H1 (cell line): ENCODE measurements at regions not wholly inside any gene's neighbourhood (a gene's known extent, or its start where the extent isn't known, plus 50 kb on each side); places are given as distances from the start of the nearest gene placed in this dataset.

Experiments
- CTCF ChIA-PET: fragments of 300-600 bp; sonication (Branson Sonifier 250); formaldehyde crosslinking; loops from one replicate; lab custom pipeline; 2021; ENCODE audit not compliant: partially characterized antibody; lab: Charles Lee
- POLR2A ChIA-PET: fragments of 300-600 bp; sonication (Branson Sonifier 250); formaldehyde crosslinking; loops from one replicate; lab custom pipeline; 2021; ENCODE audit warnings: inconsistent platforms; ENCODE audit not compliant: partially characterized antibody; lab: Charles Lee
- DNase-seq, 2 experiments: peaks; one replicate each; pipeline versions ENCODE4 v3.0.0 to v3.0.0-alpha.2; 2010 to 2022; ENCODE audit warnings: low spot score in 2 of 2, low read depth in 1 of 2, mixed read lengths in 1 of 2
- FAIRE-seq: peaks from 2 replicates; lab custom pipeline; 2011; peaks lifted over from hg19 to GRCh38; lab: Jason Lieb, UNC
- H2AFZ ChIP-seq: 2 replicates; pipeline ENCODE4 v1.8.1; 2012; ENCODE audit warnings: low read length, inconsistent platforms
- H2AK5ac ChIP-seq: 2 replicates; pipeline ENCODE4 v1.6.1; 2013; ENCODE audit warnings: low read depth, low read length
- H2BK120ac ChIP-seq: replicated peaks from 2 replicates; pipeline ENCODE3; 2013; ENCODE audit warnings: low read depth, low read length, inconsistent platforms
- H2BK12ac ChIP-seq: 2 replicates; pipeline ENCODE4 v1.6.1; 2013; ENCODE audit warnings: low read depth, low read length
- H2BK15ac ChIP-seq: 2 replicates; pipeline ENCODE4 v1.6.1; 2013; ENCODE audit warnings: low read length
- H2BK20ac ChIP-seq: 2 replicates; pipeline ENCODE4 v1.6.1; 2013; ENCODE audit warnings: low read length
- H2BK5ac ChIP-seq: 2 replicates; pipeline ENCODE4 v1.6.1; 2013; ENCODE audit warnings: low read depth, low read length
- H3K14ac ChIP-seq: 2 replicates; pipeline ENCODE4 v1.6.1; 2013; ENCODE audit warnings: inconsistent platforms; ENCODE audit not compliant: insufficient read length
- H3K18ac ChIP-seq: 2 replicates; pipeline ENCODE4 v1.6.1; 2013; ENCODE audit warnings: low read length; ENCODE audit errors: extremely low read depth
- H3K23ac ChIP-seq: 2 replicates; pipeline ENCODE4 v1.6.1; 2013; ENCODE audit warnings: inconsistent platforms; ENCODE audit not compliant: insufficient read length
- H3K23me2 ChIP-seq: 2 replicates; pipeline ENCODE4 v1.6.1; 2013; ENCODE audit warnings: low read depth, low read length
- H3K27ac ChIP-seq: 2 replicates; pipeline ENCODE4 v1.6.1; 2011; ENCODE audit warnings: low read depth, low read length, inconsistent platforms
- H3K27me3 ChIP-seq, 4 experiments: replicated peaks in 1 of 4; 1 replicate in 1 of 4; 2 replicates in 3 of 4; pipeline versions ENCODE4 v1.6.1 to v1.8.1; 2011 to 2013; ENCODE audit warnings: low read length in 3 of 4, mild to moderate bottlenecking in 3 of 4, inconsistent platforms in 2 of 4, mixed read lengths in 2 of 4, moderate library complexity in 1 of 4; ENCODE audit not compliant: control insufficient read depth in 3 of 4, insufficient read depth in 3 of 4; ENCODE audit errors: extremely low read depth in 1 of 4
- H3K36me3 ChIP-seq, 4 experiments: 2 replicates each; pipeline versions ENCODE4 v1.6.1 to v1.8.1; 2011 to 2013; ENCODE audit warnings: mild to moderate bottlenecking in 4 of 4, low read length in 3 of 4, moderate library complexity in 2 of 4, control low read depth in 1 of 4, inconsistent platforms in 1 of 4; ENCODE audit not compliant: insufficient read depth in 4 of 4, control insufficient read depth in 2 of 4
- H3K4ac ChIP-seq: replicated peaks from 2 replicates; pipeline ENCODE3; 2013; ENCODE audit warnings: low read length, low read depth, mixed read lengths, inconsistent platforms; ENCODE audit not compliant: insufficient read length
- H3K4me1 ChIP-seq, 4 experiments: replicated peaks in 1 of 4; 1 replicate in 1 of 4; 2 replicates in 3 of 4; pipeline versions ENCODE4 v1.6.1 to v1.8.1; 2011 to 2013; ENCODE audit warnings: low read length in 3 of 4, inconsistent platforms in 2 of 4, mixed read lengths in 1 of 4; ENCODE audit not compliant: insufficient read depth in 4 of 4, control insufficient read depth in 3 of 4
- H3K4me2 ChIP-seq, 2 experiments: 2 replicates each; pipeline versions ENCODE4 v1.6.1 to v1.8.1; 2011 to 2013; ENCODE audit warnings: low read depth in 2 of 2, low read length in 2 of 2, control low read depth in 1 of 2, inconsistent platforms in 1 of 2, mild to moderate bottlenecking in 1 of 2; ENCODE audit not compliant: insufficient read depth in 1 of 2
- H3K4me3 ChIP-seq, 4 experiments: fragments of 200-600, 300-600 bp in 1 of 4; sonication (generic), shearing (Covaris generic), sonication (Bioruptor Twin) in 1 of 4; 2 replicates each; pipeline versions ENCODE4 v1.5.1 to v1.8.1; 2011 to 2016; ENCODE audit warnings: low read length in 4 of 4, low read depth in 3 of 4, control low read depth in 2 of 4, inconsistent platforms in 2 of 4, mild to moderate bottlenecking in 2 of 4, mixed read lengths in 1 of 4, moderate library complexity in 1 of 4; ENCODE audit not compliant: insufficient read depth in 2 of 4; ENCODE audit errors: extremely low read depth in 1 of 4
- H3K56ac ChIP-seq: replicated peaks from 2 replicates; pipeline ENCODE3; 2013; ENCODE audit warnings: low read depth, mild to moderate bottlenecking, mixed read lengths, low read length, inconsistent platforms; ENCODE audit not compliant: insufficient read length
- H3K79me1 ChIP-seq: 2 replicates; pipeline ENCODE4 v1.6.1; 2013; ENCODE audit warnings: low read depth, low read length, control low read depth
- H3K79me2 ChIP-seq, 2 experiments: 2 replicates each; pipeline versions ENCODE4 v1.6.1 to v1.8.1; 2012 to 2013; ENCODE audit warnings: low read length in 2 of 2, mild to moderate bottlenecking in 2 of 2, inconsistent platforms in 1 of 2; ENCODE audit not compliant: insufficient read depth in 2 of 2, control insufficient read depth in 1 of 2
- H3K9ac ChIP-seq, 4 experiments: replicated peaks in 1 of 4; 1 replicate in 1 of 4; 2 replicates in 3 of 4; pipeline versions ENCODE4 v1.6.1 to v1.8.1; 2011 to 2013; ENCODE audit warnings: low read depth in 3 of 4, low read length in 3 of 4, control low read depth in 2 of 4, mild to moderate bottlenecking in 2 of 4, moderate library complexity in 2 of 4, inconsistent platforms in 1 of 4; ENCODE audit errors: extremely low read depth in 1 of 4
- H3K9me3 ChIP-seq, 2 experiments: 2 replicates each; pipeline versions ENCODE4 v1.6.1 to v1.8.1; 2012 to 2013; ENCODE audit warnings: mild to moderate bottlenecking in 2 of 2, moderate library complexity in 2 of 2, control low read depth in 1 of 2, inconsistent platforms in 1 of 2, low read depth in 1 of 2, low read length in 1 of 2, mixed read lengths in 1 of 2; ENCODE audit not compliant: insufficient read depth in 2 of 2
- H4K20me1 ChIP-seq, 2 experiments: replicated peaks in 1 of 2; 2 replicates each; pipeline versions ENCODE3 to v1.8.1; 2011 to 2013; ENCODE audit warnings: inconsistent platforms in 2 of 2, low read length in 2 of 2, mild to moderate bottlenecking in 1 of 2; ENCODE audit not compliant: insufficient read depth in 2 of 2, control insufficient read depth in 1 of 2
- H4K5ac ChIP-seq: 2 replicates; pipeline ENCODE4 v1.6.1; 2013; ENCODE audit warnings: low read length, low read depth, mixed read lengths, inconsistent platforms; ENCODE audit not compliant: insufficient read length
- H4K8ac ChIP-seq: 2 replicates; pipeline ENCODE4 v1.8.0; 2013; ENCODE audit warnings: mild to moderate bottlenecking, moderate library complexity, low read length, inconsistent platforms; ENCODE audit not compliant: insufficient read depth; ENCODE audit errors: extremely low read depth
- H4K91ac ChIP-seq: replicated peaks from 2 replicates; pipeline ENCODE3; 2013; ENCODE audit warnings: low read length, mixed read lengths, inconsistent platforms; ENCODE audit not compliant: insufficient read length
- BCL11A ChIP-seq, 2 experiments: IDR thresholded peaks; one replicate each; pipeline ENCODE4 v1.6.1; 2011; ENCODE audit warnings: low read depth in 2 of 2, low read length in 2 of 2, mild to moderate bottlenecking in 2 of 2
- CBX5 ChIP-seq: fragments of 300-800, 300-1000 bp; sonication (generic); IDR thresholded peaks from 2 replicates; pipeline ENCODE4 v1.7.1; 2016; ENCODE audit warnings: antibody characterized with exemption, low read length, low read depth
- CBX8 ChIP-seq: fragments of 300-800, 300-1000 bp; sonication (generic); IDR thresholded peaks from 2 replicates; pipeline ENCODE4 v1.7.1; 2016; ENCODE audit warnings: low read depth, low read length, borderline replicate concordance
- CEBPB ChIP-seq: IDR thresholded peaks from 2 replicates; pipeline ENCODE4 v1.6.1; 2012; ENCODE audit warnings: low read depth, low read length
- GABPA ChIP-seq: IDR thresholded peaks from 2 replicates; pipeline ENCODE4 v1.6.1; 2011; ENCODE audit warnings: mild to moderate bottlenecking, low read length, moderate library complexity, borderline replicate concordance; ENCODE audit not compliant: insufficient read depth
- JUN ChIP-seq: IDR thresholded peaks from 2 replicates; pipeline ENCODE4 v1.6.1; 2011; ENCODE audit warnings: low read depth, mild to moderate bottlenecking, improper control_type of control experiment, low read length
- KDM4A ChIP-seq: IDR thresholded peaks from one replicate; pipeline ENCODE4 v1.7.1; 2012; ENCODE audit warnings: low read depth, mild to moderate bottlenecking, moderate library complexity, low read length, inconsistent platforms; ENCODE audit not compliant: severe bottlenecking
- POLR2AphosphoS5 ChIP-seq: IDR thresholded peaks from 2 replicates; pipeline ENCODE4 v1.6.1; 2011; ENCODE audit warnings: low read depth, low read length
- SIX5 ChIP-seq: IDR thresholded peaks from 2 replicates; pipeline ENCODE4 v1.6.1; 2011; ENCODE audit warnings: mild to moderate bottlenecking, low read depth, low read length
- SRF ChIP-seq: IDR thresholded peaks from 2 replicates; pipeline ENCODE4 v1.6.1; 2011; ENCODE audit warnings: mild to moderate bottlenecking, low read depth, low read length, moderate library complexity
- TEAD4 ChIP-seq: IDR thresholded peaks from 2 replicates; pipeline ENCODE4 v1.6.1; 2012; ENCODE audit warnings: low read depth, low read length, inconsistent platforms, mixed read lengths
- WGBS, 2 experiments: shearing (Covaris generic) in 1 of 2; methylation state at CpG; one replicate each; pipeline versions ENCODE4 v1.1.6 to v1.1.7; 2013 to 2015; ENCODE audit warnings: low lambda C conversion rate in 2 of 2, mixed read lengths in 2 of 2, inconsistent platforms in 1 of 2, low coverage in 1 of 2, missing lambda C conversion rate in 1 of 2; ENCODE audit not compliant: insufficient replicate concordance in 2 of 2, insufficient coverage in 1 of 2, insufficient read length in 1 of 2; ENCODE audit errors: extremely low coverage in 1 of 2, missing lambda C conversion rate in 1 of 2; 5-methylcytosine and 5-hydroxymethylcytosine counted together
- TF ChIP-seq, protein P1 (sequence below): IDR thresholded peaks from 2 replicates; pipeline ENCODE4 v1.6.1; 2012; ENCODE audit warnings: inconsistent platforms
- TF ChIP-seq, protein P2 (sequence below): IDR thresholded peaks from 2 replicates; pipeline ENCODE4 v1.6.1; 2011; ENCODE audit warnings: low read length, improper control_type of control experiment

DNA sequence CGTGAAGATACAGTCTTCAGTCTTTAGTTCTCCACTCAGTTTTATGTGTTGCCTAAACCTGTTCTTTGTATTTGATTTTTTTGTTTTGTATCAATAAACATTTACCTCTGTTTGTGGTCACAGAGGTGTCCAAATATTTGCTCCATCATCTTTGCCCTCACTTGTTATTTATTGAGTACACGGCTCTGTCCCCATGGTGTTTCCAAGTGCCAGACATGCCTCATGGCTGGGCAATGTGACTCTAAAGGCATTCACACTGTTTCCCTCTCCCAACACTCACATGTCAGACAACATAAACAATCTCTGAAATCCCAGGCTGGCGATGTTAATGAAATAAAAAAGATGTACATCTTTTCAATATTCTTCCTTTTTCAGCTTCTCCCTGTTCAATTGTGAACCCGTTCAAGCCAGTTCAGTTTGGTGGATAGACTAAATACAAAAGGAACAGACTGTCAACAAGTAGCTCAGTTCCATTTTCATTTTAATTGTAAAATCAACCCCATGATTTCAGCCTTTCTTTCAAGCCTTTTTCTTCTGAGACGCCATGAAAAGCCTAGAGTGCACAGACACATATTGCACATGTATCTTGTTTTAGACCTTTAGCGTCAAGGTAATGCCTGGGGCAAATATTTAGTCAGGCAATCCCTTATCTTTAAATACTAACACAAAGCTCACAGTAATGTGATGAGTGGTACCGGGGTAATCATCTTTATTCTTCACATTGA lies 680.7 kb downstream of the GALC start:
- H3K23ac ChIP-seq: no peak overlapping the region
- no peak overlapping the region for H4K8ac ChIP-seq
- no peak overlapping the region for H2BK120ac ChIP-seq
- no peaks in the 10 kb centered on the region for H3K79me1 ChIP-seq
- H3K4me2 ChIP-seq: no peak overlapping the region
- WGBS, 2 experiments: 92% methylated on average over 7 of the region's 7 CpGs; no CpG with 5 or more reads in 1 of the 2 experiments
- no peak overlapping the region for H3K56ac ChIP-seq
- no peak overlapping the region for H3K18ac ChIP-seq
- H2BK5ac ChIP-seq: no peak overlapping the region
- H3K9me3 ChIP-seq: no peaks in the 10 kb centered on the region
- no peak overlapping the region for H2BK15ac ChIP-seq
- no peaks in the 10 kb centered on the region for H4K20me1 ChIP-seq
- FAIRE-seq (no peak), DNase-seq (no peak)
- no peak overlapping the region for H3K14ac ChIP-seq
- POLR2A ChIA-PET: no interaction called here
- no peak overlapping the region for H4K91ac ChIP-seq
- H3K4me3 ChIP-seq: no peak overlapping the region
- no peak overlapping the region for H2BK20ac ChIP-seq
- no peak overlapping the region for H2AK5ac ChIP-seq
- no peak overlapping the region for H2AFZ ChIP-seq
- no peak overlapping the region for H3K9ac ChIP-seq
- H3K4ac ChIP-seq: no peak overlapping the region
- no peak overlapping the region for H3K27ac ChIP-seq
- H4K5ac ChIP-seq: no peak overlapping the region
- no peaks in the 10 kb centered on the region for H3K4me1 ChIP-seq
- H3K36me3 ChIP-seq: no peaks in the 10 kb centered on the region
- no peaks in the 10 kb centered on the region for H3K79me2 ChIP-seq
- no peaks in the 10 kb centered on the region for H3K27me3 ChIP-seq
- H3K23me2 ChIP-seq: no peaks in the 10 kb centered on the region
- no peak overlapping the region for H2BK12ac ChIP-seq
- CTCF ChIA-PET: interaction anchor here (1.2 kb wide), 1 partner anchor 317 kb away, joined by 3 read pairs; no protein-coding TSS in a partner anchor
- TF ChIP-seq CBX8 (no peak), CEBPB (no peak), POLR2AphosphoS5 (no peak), CBX5 (no peak), GABPA (no peak), SIX5 (no peak), SRF (no peak), JUN (no peak), BCL11A (IDR thresholded peaks at IDR 0.05; ENCODE audit: low read depth in 2 of 2, low read length in 2 of 2) (no peak), TEAD4 (no peak), KDM4A (no peak)
- TF ChIP-seq, protein P1, sequence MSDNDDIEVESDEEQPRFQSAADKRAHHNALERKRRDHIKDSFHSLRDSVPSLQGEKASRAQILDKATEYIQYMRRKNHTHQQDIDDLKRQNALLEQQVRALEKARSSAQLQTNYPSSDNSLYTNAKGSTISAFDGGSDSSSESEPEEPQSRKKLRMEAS: no peak
- TF ChIP-seq, protein P2, sequence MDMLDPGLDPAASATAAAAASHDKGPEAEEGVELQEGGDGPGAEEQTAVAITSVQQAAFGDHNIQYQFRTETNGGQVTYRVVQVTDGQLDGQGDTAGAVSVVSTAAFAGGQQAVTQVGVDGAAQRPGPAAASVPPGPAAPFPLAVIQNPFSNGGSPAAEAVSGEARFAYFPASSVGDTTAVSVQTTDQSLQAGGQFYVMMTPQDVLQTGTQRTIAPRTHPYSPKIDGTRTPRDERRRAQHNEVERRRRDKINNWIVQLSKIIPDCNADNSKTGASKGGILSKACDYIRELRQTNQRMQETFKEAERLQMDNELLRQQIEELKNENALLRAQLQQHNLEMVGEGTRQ: no peak
